GF-D8 (cell line): ENCODE measurements at regions not wholly inside any gene's neighbourhood (a gene's known extent, or its start where the extent isn't known, plus 50 kb on each side); places are given as distances from the start of the nearest gene placed in this dataset.

ENCODE experiments used
- DNase-seq: peaks from one replicate; lab custom pipeline; 2025; lab: John Stamatoyannopoulos, UW

DNA sequence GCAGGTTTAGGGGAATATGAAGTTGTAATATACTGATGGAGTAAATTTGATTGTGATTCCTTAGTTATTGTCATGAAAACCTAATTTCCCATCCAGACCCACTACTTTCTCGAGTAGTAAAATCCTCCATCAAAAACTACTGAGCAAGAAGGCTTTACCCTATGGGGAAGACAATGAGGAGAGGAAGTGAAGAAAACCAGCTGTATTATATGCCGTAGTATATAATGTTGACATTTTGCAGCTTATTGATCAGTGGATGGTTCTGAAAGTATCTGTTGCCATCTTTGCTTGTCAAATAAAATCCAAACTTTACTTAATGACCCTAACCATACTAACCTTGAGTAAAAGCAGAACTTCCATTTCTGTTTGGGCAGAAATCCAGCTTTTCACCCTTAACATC lies 292.8 kb upstream of the RAG2 start:
- no peak for DNase-seq

DNA sequence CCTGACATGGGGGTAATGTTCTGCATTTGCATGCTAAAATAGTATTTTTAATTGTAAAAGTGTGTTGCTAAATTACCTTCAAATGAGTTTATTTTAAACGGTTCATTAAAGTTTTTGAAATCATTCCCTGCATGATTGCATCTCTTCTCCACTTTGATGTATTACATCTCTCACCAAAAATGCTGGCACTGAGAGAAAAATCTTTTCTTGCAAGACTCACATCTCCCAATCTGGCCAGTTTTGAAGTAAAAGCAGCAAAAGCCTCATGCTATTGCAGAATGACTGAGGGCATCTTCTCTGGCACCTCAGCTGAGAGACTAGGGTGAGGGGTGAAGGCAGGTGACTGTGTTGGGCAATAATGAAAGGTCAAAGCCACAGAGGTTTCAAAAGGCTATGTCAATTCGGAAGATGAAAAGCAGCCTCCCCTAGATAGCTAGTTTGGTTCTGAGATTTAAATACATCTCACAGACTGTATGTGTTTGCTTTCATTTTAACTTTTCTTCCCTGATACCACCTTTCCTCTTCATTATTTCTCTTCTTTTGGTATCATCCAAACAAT lies 292.2 kb upstream of the RAG2 start:
- no peak for DNase-seq

DNA sequence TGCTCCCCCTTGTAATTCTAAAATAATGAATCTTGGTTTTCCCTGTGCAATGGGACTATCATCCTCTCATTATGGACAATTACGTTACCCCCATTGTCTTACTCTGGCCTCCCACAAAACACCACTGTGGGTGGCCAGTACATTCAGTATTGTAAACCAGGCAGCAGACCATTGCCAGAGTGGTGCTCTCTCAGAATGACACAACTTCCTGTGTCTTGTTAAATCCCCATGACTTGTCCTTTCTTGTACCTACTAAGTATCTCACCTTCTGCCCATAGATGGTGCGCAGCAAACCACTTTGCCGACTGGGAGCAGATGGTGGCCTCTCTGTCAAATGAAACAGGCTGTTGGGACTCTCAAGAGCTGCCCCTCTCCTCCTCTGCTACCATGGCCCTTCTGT lies 287.1 kb upstream of the RAG2 start:
- no peak for DNase-seq

DNA sequence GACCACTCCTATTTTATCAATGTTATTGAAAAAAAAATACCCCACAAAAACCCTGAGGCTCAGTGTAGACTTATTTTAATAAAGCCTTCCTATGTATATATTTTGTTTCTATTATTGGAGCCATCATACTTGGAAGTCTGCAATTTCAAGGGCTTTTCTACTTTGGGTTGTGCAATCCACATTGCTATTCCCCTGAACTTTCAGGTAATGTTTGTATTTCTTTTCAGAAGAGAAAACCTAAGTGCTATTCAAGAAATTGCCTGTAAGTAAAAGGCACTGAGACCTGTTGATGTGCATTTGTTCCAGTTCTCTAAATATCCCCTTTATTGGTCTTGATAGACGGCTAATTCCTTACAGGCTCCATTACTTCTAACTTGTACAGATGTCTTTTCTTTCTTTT lies 280.7 kb upstream of the RAG2 start:
- DNase-seq = no peak

DNA sequence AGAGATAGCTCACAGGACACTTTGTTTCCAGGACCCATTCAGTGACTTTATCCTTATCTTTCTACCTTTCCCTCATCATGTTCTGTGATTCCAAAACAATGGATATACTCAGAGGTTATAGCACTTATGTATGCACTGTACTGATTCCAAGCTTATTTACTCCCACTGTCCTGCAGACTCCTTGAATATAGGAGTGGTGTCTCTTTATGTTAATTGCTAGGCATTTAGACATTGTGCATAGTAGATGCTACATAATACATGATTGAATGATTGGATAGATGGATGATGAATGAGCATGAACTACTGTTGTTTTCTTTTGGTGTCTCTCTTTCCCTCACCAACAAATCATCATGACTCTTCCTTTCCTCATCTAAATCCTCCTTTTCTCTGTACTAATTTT lies 279.1 kb upstream of the RAG2 start:
- DNase-seq = no peak

DNA sequence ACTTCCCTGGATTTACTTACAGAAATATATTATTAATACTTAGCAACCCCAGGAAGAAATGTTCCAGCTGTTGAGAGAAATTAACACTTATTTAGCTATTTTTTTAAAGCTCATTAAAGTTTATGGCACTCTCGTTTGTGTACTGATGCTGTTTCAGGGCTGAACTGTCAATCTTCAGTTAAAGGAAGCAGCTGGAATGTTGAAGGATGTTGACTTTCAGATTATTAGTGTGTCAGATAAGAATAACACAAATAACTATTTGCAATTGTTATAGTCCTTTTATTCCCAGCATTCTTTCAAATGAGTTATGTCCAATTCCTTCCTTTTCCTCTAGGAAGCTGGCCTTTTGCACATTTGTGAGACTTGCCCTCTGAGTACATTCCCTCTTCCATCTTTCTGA lies 278.2 kb upstream of the RAG2 start:
- DNase-seq = no peak

DNA sequence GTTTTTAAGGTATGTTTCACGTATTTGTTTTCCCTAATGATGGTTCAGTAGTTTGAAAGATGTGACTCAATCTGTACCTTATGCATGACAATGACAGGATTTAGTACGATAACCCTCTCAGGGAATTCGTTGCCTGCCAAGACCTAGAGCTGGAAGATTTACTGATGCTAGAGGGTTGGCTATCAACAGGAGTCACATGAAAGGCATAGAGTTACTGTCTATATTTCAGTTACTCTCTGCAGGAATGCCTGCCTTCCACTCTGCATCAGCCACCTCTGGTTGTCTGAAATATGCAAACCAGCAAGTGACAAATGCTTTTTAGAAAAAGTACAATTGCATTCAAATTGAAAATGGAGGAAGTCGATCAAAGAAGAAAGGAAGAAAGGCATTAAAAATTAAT lies 276.3 kb upstream of the RAG2 start:
- no peak for DNase-seq

DNA sequence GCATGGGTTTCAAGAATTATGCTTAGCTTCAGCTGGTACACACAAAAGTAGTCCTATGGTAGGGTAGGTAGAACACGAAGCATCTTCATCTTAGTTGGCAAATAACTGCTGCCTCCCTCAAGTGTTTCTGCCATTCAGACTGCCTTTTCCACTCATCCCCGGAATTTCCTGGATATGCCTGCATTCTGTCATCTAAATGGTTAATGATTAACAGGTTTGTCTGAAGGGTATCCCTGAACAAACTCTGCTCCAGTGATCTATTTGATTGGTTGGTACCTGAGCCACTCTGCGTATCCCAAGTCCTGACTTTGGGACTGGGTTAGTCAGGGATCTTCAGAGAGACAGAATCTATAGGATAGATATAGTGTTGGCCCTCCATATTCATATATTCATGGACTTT lies 272.3 kb upstream of the RAG2 start:
- DNase-seq = no peak

DNA sequence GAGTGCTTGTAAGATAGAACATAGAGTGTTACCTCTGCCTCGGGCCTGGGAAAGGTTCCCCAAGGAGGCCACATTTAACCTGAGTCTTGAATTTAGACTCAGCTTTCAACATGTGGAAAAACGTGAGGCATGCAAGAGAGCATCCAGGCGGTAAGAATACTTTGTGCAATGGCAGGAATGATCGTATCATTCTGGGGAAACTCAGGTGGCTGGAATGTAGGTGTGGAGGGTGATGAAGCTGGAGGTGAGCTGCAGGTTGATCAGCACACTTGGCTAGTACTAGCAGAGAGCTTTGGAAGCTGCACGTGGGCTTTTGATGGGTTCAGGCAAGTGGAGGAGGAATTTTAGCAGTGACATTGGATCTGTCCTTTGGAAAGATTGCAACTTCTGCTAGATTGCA lies 270.3 kb upstream of the RAG2 start:
- DNase-seq = no peak

DNA sequence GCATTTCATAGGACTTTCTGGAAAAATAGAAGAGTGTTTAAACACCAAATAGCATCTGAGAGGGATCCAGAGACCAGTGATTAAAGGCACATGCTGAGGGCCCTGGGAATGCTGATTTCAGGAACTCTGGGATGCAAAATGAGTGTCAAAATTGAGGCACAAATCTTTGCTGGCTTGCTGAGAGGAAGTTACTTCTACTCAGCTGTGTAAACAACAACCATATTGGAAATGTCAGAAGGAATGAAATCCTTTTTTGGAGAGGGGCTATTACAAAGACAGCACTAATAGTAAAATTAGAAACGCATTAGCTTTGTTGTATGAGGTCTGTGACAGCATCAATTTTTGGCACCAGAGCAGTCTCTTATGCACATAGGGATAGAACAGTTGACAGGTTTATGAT lies 267.8 kb upstream of the RAG2 start:
- no peak for DNase-seq

DNA sequence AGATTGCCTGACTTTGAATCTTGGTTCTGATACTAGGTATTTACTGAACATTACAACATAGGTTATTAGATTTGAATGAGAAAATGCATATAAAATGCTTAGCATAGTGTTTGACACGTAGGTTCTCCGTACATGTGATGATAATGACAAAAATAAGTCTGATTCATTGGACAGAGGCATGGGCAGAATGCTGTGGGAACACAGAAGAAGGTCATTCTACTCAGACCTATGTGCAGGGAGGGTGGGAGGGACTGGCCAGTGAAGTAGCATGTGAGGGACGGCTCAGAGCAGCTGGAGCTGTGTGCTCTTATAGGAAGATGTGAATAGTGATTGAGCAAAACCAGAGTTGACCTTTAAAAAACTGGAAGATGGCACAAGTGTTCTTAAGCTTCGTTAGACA lies 256.8 kb upstream of the RAG2 start:
- no peak for DNase-seq

DNA sequence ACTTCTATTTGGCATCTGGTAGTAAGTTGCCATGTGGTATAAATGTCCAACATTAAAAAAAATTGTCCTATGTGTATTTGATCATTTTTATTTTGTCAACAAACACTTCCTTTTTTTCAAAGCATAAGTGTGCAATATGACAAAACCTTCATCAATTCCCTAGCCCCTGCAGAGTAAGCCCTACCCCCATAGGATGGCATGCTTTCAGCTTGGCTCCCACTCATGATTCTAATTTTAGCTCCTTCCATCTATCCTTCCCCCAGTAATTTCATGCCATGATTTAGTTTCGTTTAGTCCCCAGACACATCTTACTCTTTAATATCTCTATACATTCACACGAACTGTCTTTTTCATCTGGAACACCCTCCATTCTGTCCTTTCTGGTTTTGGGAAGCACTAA lies 250.6 kb upstream of the RAG2 start:
- no peak for DNase-seq

DNA sequence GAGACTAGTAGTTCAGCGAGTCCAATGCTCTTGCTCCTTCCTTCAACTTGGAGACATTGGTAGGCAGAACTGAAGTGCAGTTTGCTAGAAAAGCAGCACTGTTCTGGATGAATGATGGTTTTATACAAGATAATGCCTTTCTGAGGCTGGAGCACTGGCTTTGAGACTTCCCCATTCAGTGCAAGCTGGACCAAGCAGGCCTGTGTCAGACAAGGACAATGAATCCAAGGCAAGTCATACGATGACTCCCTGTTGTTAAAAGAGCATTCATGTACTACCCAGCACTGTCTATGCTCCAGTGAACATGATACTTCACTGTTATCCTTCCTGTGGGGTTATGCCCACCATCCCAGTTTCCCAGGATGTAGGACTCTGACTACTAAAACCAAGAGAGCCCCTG lies 242.3 kb upstream of the RAG2 start:
- DNase-seq = no peak

DNA sequence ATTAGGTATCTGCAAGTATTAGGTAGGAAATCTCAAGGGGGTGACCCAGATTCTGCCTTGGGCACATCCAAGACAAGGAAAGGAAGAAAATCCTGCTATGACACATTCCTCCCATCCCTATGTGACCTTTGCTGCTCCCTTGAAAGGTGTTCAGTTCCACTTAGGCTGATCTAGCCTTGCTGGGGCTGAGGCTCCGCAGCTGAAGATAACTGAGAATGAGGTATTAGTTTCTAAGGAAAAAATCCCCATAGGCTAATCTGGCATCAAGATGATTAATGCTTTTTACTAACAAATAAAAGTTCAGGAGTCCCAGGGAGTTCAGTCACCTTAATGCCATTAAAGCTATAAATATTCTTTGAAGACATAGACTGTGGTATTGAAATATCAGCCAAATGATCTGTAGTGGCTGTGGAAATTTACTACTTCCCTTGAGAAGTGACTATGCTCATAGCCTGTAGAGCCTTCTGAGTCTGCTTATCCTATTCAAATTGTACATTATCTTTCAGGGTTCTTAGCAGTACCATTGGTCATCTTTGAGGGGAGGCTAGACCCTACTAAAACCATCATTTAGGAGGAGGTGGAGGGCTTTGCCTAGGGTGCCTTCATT lies 239.9 kb upstream of the RAG2 start:
- DNase-seq = no peak

DNA sequence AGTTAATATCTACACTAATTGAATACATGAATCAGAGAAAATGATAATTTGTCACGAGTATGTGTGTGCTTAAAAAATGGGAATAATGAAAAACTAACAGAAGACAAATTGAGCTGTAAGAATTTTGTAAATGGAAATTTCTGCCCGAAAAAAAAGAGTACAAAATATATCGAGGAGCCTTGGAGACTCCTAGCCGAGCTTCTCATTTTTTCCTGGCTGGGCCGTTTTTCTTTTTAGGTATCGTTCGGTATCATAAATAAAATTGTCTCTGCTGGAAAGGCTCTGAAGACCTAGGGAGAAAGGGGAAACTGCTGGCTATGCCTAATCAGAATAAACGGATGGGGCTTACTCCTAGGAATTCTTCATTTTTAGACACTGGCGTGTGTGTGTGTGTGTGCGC lies 227.2 kb upstream of the RAG2 start:
- no peak for DNase-seq

DNA sequence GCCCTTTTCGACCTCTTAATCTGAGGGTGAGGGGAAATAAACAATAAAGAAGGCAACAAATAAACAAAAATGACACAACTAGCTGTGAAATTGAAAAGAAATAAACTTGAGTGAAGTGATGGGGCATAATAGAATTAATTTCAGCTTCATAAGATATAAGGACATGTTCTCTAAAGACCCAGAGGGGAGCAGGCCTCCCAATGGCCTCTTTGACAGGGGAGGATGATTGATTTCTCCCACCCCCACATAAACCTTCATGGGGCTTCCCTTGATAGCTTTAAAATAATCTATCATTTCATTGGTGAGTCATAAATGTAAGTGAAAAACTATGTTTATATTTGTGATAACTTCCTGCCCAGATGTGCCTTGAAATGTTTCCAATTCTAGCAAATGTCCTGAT lies 226.3 kb upstream of the RAG2 start:
- no peak for DNase-seq

DNA sequence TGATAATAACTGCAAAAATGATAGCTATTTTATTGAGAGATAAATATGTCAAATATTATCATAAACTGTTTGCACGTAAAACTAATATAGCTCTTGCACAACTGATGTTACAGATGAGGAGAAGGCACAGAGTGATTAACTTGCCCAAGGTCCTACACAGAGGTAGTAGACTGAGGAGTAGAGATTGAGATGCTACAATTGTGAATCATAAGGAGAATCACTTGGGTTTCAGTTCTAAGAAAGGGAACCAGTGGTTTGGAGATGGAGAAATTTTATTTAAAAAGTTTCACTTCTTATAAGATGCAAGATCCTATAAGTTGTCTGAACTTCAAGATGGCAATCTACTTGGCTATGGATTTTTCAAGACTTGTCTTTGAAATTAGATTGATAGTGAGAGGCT lies 224.8 kb upstream of the RAG2 start:
- no peak for DNase-seq

DNA sequence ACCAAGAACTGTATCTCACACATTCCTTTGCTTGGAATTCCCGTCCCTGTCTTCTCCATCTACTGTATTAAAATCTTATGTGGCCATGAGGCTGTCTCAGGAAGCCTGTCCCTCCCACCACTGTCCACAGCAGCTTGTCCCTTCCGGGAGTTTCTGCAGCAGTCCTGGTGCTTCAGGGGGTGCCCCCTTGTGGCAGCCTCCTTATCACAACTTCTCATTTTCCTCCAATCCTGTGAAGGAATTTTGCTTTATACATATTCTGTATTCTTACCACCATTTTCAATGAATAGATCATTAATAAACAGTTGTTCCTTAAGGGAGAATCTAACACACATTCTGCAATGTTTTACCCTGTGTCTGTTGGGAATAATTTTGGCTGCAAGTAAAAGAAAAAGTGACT lies 220.4 kb upstream of the RAG2 start:
- no peak for DNase-seq

DNA sequence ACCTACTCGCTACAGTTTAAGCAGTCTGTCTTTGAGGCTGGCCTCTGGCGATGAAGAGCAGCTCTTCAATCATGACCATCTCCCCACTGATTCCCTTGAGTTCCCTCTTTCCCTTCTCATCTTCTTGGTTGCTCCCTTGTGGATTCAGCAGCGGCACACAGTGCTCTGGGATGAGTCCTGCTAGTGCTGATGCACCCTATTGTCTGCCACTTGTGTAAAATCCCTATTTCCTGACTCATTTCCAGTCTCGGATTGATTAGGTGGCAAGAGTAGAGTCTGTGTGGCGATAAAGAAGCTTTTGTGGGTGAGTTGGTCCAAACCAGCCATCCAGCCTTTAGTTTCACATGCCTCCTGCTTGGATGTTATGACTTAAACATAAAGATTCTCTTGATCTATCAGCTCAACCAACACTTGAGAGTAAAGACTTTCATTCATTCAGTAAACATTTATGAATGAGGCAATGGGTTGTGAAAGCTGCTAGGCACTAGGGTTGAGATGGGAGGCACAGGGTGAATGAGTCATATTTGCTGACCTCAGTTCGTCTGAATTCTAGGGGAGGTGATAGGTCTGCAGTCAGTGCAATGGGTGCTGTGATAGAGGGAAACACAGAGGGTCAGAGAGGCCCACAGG lies 219.4 kb upstream of the RAG2 start:
- no peak for DNase-seq

DNA sequence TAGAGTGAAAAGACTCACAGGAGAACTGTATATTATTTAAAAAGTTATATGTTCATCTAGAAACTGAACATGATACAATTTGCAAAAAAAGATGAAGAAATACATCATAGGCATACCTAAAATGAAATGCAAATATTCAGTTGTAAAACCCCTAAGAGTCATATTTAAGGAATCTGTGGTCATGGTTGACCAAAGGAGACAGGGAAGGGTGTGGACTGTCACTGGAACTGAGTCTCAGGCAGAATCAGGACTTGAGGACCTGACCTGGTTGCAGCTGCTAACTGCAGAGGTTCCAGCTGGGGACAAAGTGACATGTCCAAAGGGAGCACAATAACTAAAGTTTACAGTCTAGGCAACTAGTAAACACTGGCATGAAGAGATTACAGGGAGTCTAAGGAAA lies 211.3 kb upstream of the RAG2 start:
- DNase-seq = no peak

DNA sequence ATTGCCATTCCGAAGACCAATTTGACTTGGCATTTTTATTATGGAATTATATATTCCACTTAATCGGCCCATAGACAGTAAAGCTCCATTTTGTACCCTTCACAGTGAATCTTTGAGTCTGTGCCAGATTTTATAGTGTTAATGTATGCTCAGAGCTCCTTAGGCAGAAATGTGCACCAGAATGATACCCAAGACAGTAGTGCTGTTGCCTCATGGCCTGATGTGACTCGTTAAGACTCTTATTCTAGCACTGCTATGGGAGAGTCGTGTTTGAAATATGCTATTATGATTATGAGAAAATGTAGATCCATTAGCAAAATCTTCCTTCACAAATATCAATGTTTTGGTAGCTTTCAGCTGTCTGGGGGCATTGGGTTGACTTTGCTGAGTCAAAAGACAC lies 209.8 kb upstream of the RAG2 start:
- no peak for DNase-seq

DNA sequence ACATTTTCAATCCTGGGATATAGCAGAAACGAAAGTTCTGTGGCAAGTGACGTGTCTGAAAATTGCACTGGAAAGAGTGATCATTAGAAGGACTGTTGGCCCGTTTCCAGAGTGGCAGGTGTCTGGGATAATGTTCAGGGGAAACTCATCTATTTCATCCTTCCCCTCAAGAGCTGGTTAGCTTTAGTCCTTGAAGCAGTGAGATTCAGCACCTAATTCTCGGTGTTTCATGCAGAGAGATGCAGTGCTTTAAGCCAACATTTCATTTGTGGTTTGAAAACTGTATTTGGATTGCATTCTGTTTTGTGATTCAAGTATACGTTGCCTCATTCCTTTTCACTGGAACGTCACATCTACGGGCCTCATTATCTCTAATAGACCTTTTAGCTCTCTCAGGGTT lies 205.0 kb upstream of the RAG2 start:
- DNase-seq = no peak

DNA sequence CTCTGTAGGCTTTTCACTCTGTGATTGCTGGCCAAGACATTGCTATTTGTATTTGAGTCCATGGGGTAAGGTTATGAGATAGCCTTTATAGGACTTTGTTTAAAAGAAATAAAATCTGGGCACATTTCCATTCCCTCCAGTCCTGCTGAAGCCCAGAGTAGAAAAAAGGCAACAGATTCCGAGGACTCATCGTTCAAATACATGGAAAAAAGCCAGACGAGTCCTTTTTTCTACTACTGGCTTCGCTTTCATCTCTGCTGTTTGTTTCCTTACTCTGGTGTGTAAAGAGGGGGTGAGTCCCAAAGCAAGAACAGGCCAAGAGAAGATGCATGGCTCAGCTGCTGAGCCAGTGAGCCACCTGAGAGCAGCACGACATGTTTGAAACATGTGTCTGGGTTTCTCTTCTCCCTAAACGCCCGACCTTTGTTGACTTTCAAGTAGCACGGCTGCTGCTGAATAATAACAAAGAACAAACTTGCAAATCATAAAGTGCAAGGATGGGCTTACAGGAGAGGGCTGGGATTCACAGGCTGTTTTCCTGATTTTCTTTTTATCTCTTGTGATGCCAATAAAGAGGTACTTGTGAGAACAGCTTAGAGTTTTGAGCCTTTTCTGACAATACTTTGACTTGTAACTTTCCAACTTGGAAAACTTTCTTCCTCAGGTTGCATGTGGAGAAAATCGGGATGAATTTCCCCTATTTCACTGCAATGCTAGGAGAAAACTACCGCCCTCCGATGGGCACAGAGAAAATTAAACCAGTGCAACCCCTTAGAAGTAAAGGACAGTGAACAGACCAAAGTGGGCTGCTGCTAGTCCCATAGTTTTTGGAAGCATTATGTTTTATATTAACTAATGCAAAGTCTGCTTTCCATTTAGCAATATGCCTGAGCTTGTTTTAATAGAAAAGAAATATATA lies 195.2 kb upstream of the RAG2 start:
- DNase-seq = no peak
